ENCODE measurements at regions not wholly inside any gene's neighbourhood (a gene's known extent, or its start where the extent isn't known, plus 50 kb on each side); places are given as distances from the start of the nearest gene placed in this dataset.

DNA sequence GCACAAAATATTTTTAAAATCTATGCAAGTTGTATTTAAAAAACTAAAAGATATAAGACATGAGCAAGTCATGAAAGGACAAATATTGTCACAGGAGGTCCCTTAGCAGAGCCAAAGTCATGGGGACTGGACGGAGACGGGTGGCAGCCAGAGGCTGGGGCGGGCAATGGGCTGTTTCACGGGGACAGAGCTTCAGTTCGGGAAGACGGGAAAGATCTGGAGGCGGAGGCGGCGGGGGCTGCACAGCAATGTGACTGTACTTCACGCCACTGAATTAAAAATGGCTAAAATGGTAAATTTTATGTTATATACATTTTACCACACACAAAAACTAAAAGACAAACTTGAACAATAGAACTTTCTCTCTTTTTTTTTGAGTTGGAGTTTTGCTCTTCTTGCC, 60.0 kb upstream of the METRNL start:
- Histone ChIP-seq H3K79me2 (ENCODE audit: insufficient read depth, low read length) (peaks cover 52% of the 10 kb centered on the region), H3K27ac (ENCODE audit: low read depth in 1 of 2, low read length in 2 of 2) (no peak overlapping the region), H3K4me1 (ENCODE audit: control insufficient read depth in 1 of 2, insufficient read depth in 2 of 2, low read length in 2 of 2) (no peaks in the 10 kb centered on the region), H4K20me1 (ENCODE audit: insufficient read depth, low read length) (no peaks in the 10 kb centered on the region), H3K4me2 (replicated peaks; ENCODE audit: extremely low read depth, low read length, poor library complexity, severe bottlenecking) (no peak overlapping the region), H3K9me3 (replicated peaks in 1 of 2; ENCODE audit: control insufficient read depth in 1 of 2, insufficient read depth in 1 of 2, low read length in 2 of 2) (peaks cover 11 to 20% of the 10 kb centered on the region in 2 donors), H3K36me3 (replicated peaks in 1 of 2; ENCODE audit: control insufficient read depth in 1 of 2, insufficient read depth in 2 of 2, low read length in 2 of 2) (peaks cover 0 to 35% of the 10 kb centered on the region in 2 donors), H2AFZ (ENCODE audit: insufficient read depth, low read depth, low read length, poor library complexity, severe bottlenecking) (no peak overlapping the region), H3K9ac (ENCODE audit: insufficient read depth, low read length, poor library complexity, severe bottlenecking) (no peak overlapping the region), H3K27me3 (ENCODE audit: control insufficient read depth in 2 of 2, insufficient read depth in 2 of 2, low read length in 2 of 2) (no peaks in the 10 kb centered on the region), H3K4me3 (replicated peaks in 1 of 3; ENCODE audit: low read depth in 2 of 3, low read length in 3 of 3) (no peak overlapping the region)
- H3K27ac Mint-ChIP-seq: peak overlapping the region in 2 of 7 donors; percentile 15 to 18
- H3K27me3 Mint-ChIP-seq (ENCODE audit: low read depth in 3 of 3): peaks cover 0 to 1% (median 0%) of the 10 kb centered on the region in 3 donors
- no peak for TF ChIP-seq CTCF (IDR thresholded peaks at IDR 0.05)
- DNase-seq: no peak
- peaks cover 7 to 27% (median 12%) of the 10 kb centered on the region in 7 donors for H3K9me3 Mint-ChIP-seq
- H3K36me3 Mint-ChIP-seq: peaks cover 29 to 48% of the 10 kb centered on the region in 2 donors
- H3K4me1 Mint-ChIP-seq: peaks cover 10% of the 10 kb centered on the region
- 100% methylated on average over 4 of the region's 10 CpGs for WGBS (ENCODE audit: insufficient coverage)
- no peak overlapping the region for H3K4me3 Mint-ChIP-seq
- intact Hi-C loops (cut with micrococcal nuclease): no loop called here

DNA sequence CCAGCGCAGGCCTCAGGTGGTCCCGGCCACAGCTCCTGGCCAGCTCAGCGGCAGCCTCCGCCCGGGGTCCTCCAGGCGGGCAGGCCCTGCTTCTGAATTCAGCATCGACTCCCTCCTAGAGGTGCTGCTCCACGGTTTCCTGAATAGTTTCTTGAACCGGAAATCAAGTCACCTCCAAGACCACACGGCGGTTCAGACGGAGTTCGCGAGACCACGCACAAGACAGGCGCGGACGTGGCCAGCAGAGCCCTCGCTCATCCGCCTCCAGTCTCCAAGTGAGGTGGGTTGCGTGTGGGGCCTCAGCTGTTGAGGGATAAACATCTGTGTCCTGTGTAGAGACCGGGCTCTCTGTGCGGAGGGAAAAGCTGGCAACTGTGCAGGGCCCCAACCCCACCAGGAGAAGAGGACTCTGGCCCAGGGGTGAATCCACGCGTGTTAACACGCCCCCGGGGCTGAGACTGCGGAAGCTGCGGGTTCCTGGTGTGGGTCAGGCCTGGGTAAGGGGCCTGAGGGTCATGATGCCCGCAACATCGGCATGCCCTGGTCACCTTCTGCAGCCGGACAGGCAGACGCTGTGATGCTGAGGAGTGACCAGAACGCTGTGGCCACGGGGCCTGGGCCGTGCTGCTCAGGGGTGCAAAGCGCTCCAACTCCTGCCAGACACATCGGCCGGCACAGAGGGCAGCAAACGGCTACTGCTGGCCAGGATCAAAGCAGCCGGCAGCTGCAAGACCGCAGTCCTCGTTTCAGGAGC, 55.0 kb upstream of the METRNL start:
- Histone ChIP-seq H3K79me2 (ENCODE audit: insufficient read depth, low read length) (peaks cover 40% of the 10 kb centered on the region), H3K36me3 (replicated peaks in 1 of 2; ENCODE audit: control insufficient read depth in 1 of 2, insufficient read depth in 2 of 2, low read length in 2 of 2) (peaks cover 8 to 35% of the 10 kb centered on the region in 2 donors), H3K4me1 (ENCODE audit: control insufficient read depth in 1 of 2, insufficient read depth in 2 of 2, low read length in 2 of 2) (no peaks in the 10 kb centered on the region), H3K27ac (ENCODE audit: low read depth in 1 of 2, low read length in 2 of 2) (no peak overlapping the region), H3K4me3 (replicated peaks in 1 of 3; ENCODE audit: low read depth in 2 of 3, low read length in 3 of 3) (no peak overlapping the region), H3K27me3 (ENCODE audit: control insufficient read depth in 2 of 2, insufficient read depth in 2 of 2, low read length in 2 of 2) (no peaks in the 10 kb centered on the region), H3K4me2 (replicated peaks; ENCODE audit: extremely low read depth, low read length, poor library complexity, severe bottlenecking) (no peak overlapping the region), H3K9ac (ENCODE audit: insufficient read depth, low read length, poor library complexity, severe bottlenecking) (no peak overlapping the region), H2AFZ (ENCODE audit: insufficient read depth, low read depth, low read length, poor library complexity, severe bottlenecking) (no peak overlapping the region), H3K9me3 (replicated peaks in 1 of 2; ENCODE audit: control insufficient read depth in 1 of 2, insufficient read depth in 1 of 2, low read length in 2 of 2) (peaks cover 0 to 1% of the 10 kb centered on the region in 2 donors), H4K20me1 (ENCODE audit: insufficient read depth, low read length) (no peaks in the 10 kb centered on the region)
- H3K9me3 Mint-ChIP-seq: peaks cover 0 to 9% (median 2%) of the 10 kb centered on the region in 7 donors
- peaks cover 0 to 2% (median 0%) of the 10 kb centered on the region in 3 donors for H3K27me3 Mint-ChIP-seq (ENCODE audit: low read depth in 3 of 3)
- H3K4me3 Mint-ChIP-seq: no peak overlapping the region
- H3K36me3 Mint-ChIP-seq: peaks cover 48 to 57% of the 10 kb centered on the region in 2 donors
- no peak for DNase-seq
- peaks cover 4% of the 10 kb centered on the region for H3K4me1 Mint-ChIP-seq
- H3K27ac Mint-ChIP-seq: peak overlapping the region in 1 of 7 donors; percentile 68
- TF ChIP-seq CTCF (IDR thresholded peaks at IDR 0.05): no peak
- intact Hi-C loops (cut with micrococcal nuclease): no loop called here
- WGBS (ENCODE audit: insufficient coverage): 79% methylated on average over 43 of the region's 43 CpGs
